ENCODE measurements at regions not wholly inside any gene's neighbourhood (a gene's known extent, or its start where the extent isn't known, plus 50 kb on each side); places are given as distances from the start of the nearest gene placed in this dataset.

DNA sequence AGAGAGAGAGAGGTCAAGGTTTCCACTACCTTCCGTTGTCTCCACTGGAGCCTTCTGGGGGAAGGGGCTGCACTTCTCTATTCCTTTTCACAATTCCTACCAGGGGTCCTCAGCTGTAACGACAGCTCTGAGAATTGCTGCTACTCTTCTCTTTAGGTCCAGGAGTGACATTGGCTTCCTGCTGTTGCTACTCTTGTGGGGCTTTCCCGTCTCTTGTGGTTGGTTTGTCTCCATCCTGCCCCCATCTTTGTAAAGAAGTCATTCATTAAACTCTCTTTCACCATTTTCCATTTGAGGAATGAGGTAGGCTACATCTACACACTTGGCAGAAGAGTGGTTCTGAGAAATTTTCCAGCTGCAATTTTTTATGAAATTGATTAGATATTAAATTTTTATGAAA, 238.8 kb upstream of the LYZL1 start:
- Mint-ChIP-seq H3K27ac (ENCODE audit: unreplicated experiment) (no peak overlapping the region), H3K36me3 (ENCODE audit: unreplicated experiment) (no peaks in the 10 kb centered on the region), H3K4me3 (ENCODE audit: unreplicated experiment) (no peak overlapping the region), H3K4me1 (ENCODE audit: low read depth, unreplicated experiment) (no peaks in the 10 kb centered on the region), H3K27me3 (ENCODE audit: unreplicated experiment) (no peaks in the 10 kb centered on the region), H3K9me3 (ENCODE audit: unreplicated experiment) (no peaks in the 10 kb centered on the region)
- TF ChIP-seq, protein P1, sequence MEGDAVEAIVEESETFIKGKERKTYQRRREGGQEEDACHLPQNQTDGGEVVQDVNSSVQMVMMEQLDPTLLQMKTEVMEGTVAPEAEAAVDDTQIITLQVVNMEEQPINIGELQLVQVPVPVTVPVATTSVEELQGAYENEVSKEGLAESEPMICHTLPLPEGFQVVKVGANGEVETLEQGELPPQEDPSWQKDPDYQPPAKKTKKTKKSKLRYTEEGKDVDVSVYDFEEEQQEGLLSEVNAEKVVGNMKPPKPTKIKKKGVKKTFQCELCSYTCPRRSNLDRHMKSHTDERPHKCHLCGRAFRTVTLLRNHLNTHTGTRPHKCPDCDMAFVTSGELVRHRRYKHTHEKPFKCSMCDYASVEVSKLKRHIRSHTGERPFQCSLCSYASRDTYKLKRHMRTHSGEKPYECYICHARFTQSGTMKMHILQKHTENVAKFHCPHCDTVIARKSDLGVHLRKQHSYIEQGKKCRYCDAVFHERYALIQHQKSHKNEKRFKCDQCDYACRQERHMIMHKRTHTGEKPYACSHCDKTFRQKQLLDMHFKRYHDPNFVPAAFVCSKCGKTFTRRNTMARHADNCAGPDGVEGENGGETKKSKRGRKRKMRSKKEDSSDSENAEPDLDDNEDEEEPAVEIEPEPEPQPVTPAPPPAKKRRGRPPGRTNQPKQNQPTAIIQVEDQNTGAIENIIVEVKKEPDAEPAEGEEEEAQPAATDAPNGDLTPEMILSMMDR (IDR thresholded peaks at IDR 0.05; ENCODE audit: partially characterized antibody, unreplicated experiment): no peak
- no peak for DNase-seq

DNA sequence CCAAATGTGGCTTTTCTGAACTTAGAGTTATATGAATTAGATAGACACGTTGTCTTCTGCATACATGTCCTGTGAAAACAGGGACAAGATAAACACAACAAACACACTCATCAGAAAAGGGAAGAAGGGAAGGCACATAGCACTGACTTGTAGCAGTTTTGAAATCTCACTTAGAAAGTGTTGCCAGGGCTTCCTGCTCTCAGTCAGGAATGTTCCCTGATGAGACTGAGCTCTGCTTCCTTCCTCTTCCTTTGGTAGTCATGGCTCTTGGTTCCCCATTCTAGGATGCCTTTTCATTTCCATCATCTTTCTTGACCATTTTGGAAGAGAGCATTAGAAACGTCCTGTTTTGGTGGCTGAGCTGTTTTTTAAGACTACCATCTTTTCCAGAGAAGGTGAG, 233.8 kb upstream of the LYZL1 start:
- peaks cover 4% of the 10 kb centered on the region for H3K27me3 Mint-ChIP-seq (ENCODE audit: unreplicated experiment)
- H3K27ac Mint-ChIP-seq (ENCODE audit: unreplicated experiment): no peak overlapping the region
- TF ChIP-seq, protein P1 (IDR thresholded peaks at IDR 0.05; ENCODE audit: partially characterized antibody, unreplicated experiment): no peak

DNA sequence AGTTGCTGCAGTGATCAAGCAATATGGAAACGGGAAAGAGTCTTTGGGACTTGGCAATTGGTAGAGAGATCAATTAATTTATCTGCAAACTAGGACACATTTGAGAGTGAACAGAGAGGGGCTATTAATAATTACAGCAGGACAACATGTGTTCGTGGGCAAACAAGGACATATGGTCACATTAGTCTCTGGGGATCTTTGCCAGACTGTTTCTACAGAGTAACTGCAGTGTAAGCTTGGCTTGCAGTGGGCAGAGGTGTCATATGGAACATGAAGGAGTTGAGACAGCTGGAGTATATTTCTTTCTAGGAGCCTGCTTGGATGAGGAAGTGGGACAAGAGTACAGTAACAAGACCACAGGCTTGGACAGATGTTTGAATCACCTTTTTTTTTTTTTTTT, 232.1 kb upstream of the LYZL1 start:
- peaks cover 16% of the 10 kb centered on the region for H3K4me1 Mint-ChIP-seq (ENCODE audit: low read depth, unreplicated experiment)
- H3K4me3 Mint-ChIP-seq (ENCODE audit: unreplicated experiment): peak overlapping the region; percentile 21
- H3K36me3 Mint-ChIP-seq (ENCODE audit: unreplicated experiment): no peaks in the 10 kb centered on the region
- H3K27me3 Mint-ChIP-seq (ENCODE audit: unreplicated experiment): peaks cover 4% of the 10 kb centered on the region
- peaks cover 10% of the 10 kb centered on the region for H3K9me3 Mint-ChIP-seq (ENCODE audit: unreplicated experiment)
- H3K27ac Mint-ChIP-seq (ENCODE audit: unreplicated experiment): peak overlapping the region; percentile 14
- TF ChIP-seq, protein P1 (IDR thresholded peaks at IDR 0.05; ENCODE audit: partially characterized antibody, unreplicated experiment): no peak
- no peak for DNase-seq

More for the DNA sequence above, 233.8 kb upstream of the LYZL1 start:
- H3K9me3 Mint-ChIP-seq (ENCODE audit: unreplicated experiment): peaks cover 10% of the 10 kb centered on the region
- H3K4me3 Mint-ChIP-seq (ENCODE audit: unreplicated experiment): no peak overlapping the region
- no peak for DNase-seq
- H3K36me3 Mint-ChIP-seq (ENCODE audit: unreplicated experiment): no peaks in the 10 kb centered on the region
- peaks cover 16% of the 10 kb centered on the region for H3K4me1 Mint-ChIP-seq (ENCODE audit: low read depth, unreplicated experiment)

DNA sequence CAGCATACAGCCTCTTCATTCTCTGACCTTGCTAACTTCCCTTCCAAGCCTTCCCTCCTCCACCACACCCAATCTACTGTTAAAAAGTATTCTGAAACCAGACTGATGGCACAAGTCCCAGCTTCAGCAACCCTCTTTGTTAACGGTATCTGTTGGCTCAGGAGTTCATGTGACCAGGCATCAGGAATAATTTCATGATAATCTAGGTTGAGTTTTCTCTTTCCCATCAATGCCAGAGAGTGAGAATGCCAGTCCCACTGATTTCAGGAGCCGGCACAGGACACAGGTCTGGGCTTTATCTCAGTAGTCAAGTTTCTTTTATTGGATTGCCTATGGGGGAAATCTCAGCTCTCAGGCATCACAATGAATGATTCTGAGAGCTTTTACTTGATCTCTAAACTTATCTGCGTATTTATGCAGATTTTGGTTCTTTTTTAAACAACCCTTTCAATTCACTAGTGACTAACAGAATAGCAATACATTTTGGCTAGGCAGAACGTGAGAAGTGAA, 231.0 kb upstream of the LYZL1 start:
- H3K27ac Mint-ChIP-seq (ENCODE audit: unreplicated experiment): peak overlapping the region; percentile 67
- H3K27me3 Mint-ChIP-seq (ENCODE audit: unreplicated experiment): peaks cover 4% of the 10 kb centered on the region
- no peaks in the 10 kb centered on the region for H3K36me3 Mint-ChIP-seq (ENCODE audit: unreplicated experiment)
- H3K4me3 Mint-ChIP-seq (ENCODE audit: unreplicated experiment): peak overlapping the region; percentile 35
- TF ChIP-seq, protein P1 (IDR thresholded peaks at IDR 0.05; ENCODE audit: partially characterized antibody, unreplicated experiment): no peak
- peaks cover 10% of the 10 kb centered on the region for H3K9me3 Mint-ChIP-seq (ENCODE audit: unreplicated experiment)
- peaks cover 16% of the 10 kb centered on the region for H3K4me1 Mint-ChIP-seq (ENCODE audit: low read depth, unreplicated experiment)
- no peak for DNase-seq

DNA sequence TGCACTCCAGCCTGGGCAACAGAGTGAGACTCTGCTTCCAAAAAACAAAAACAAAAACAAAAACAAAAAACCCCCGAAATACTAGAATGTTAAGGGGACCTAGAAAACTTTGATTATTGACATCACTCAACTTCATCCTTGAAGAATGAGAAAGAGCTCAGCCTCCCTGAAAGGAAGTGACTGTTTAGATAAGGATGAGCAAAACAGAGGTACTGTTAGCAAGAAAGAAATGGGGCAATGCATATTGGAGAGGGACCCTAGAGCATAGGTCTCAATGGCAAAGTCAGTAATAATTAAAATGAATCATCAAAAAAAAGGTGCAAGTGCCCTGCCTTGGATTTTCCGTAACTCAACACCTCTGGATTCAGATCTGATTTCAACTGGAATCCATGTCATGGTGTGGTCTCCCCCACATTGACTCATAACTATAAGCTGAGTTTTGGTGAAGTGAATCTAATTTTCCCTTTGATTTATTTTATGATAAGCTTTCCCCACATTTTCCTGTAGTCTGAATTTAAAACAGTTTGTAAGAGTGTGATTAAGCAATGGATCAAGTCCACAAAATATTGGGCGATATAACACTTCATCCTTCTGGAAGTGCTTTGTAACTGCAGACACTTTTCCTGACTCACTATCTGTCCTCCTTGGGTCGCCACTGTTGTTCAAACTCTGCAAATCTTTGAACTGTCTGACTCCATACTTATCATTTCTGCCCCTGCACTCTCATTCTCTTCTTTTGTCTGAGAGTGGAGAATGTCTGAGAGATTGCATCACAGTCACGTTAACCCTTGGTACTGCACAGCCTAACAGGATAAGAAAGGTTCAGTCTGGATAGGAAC, 224.8 kb upstream of the LYZL1 start:
- no peak overlapping the region for H3K4me3 Mint-ChIP-seq (ENCODE audit: unreplicated experiment)
- H3K36me3 Mint-ChIP-seq (ENCODE audit: unreplicated experiment): no peaks in the 10 kb centered on the region
- TF ChIP-seq, protein P1 (IDR thresholded peaks at IDR 0.05; ENCODE audit: partially characterized antibody, unreplicated experiment): no peak
- DNase-seq: no peak
- H3K27me3 Mint-ChIP-seq (ENCODE audit: unreplicated experiment): no peaks in the 10 kb centered on the region
- no peak overlapping the region for H3K27ac Mint-ChIP-seq (ENCODE audit: unreplicated experiment)
- H3K9me3 Mint-ChIP-seq (ENCODE audit: unreplicated experiment): no peaks in the 10 kb centered on the region
- H3K4me1 Mint-ChIP-seq (ENCODE audit: low read depth, unreplicated experiment): no peaks in the 10 kb centered on the region
